ENCODE measurements at regions not wholly inside any gene's neighbourhood (a gene's known extent, or its start where the extent isn't known, plus 50 kb on each side); places are given as distances from the start of the nearest gene placed in this dataset.

- ChIA-PET POLR2A (ENCODE audit: partially characterized antibody) (no interaction called here), CTCF (ENCODE audit: partially characterized antibody) (no interaction called here)
- Histone ChIP-seq H4K8ac (ENCODE audit: extremely low read depth, insufficient read depth, low read length) (no peak overlapping the region), H3K9ac (replicated peaks in 1 of 4; ENCODE audit: extremely low read depth in 1 of 4, low read depth in 3 of 4, low read length in 3 of 4) (no peak overlapping the region), H3K4ac (replicated peaks; ENCODE audit: insufficient read length, low read depth, low read length) (no peak overlapping the region), H3K79me2 (ENCODE audit: control insufficient read depth in 1 of 2, insufficient read depth in 2 of 2, low read length in 2 of 2) (no peaks in the 10 kb centered on the region), H3K27ac (ENCODE audit: low read depth, low read length) (no peak overlapping the region), H3K27me3 (replicated peaks in 1 of 4; ENCODE audit: control insufficient read depth in 3 of 4, extremely low read depth in 1 of 4, insufficient read depth in 3 of 4, low read length in 3 of 4) (no peaks in the 10 kb centered on the region), H2AFZ (ENCODE audit: low read length) (no peak overlapping the region), H3K4me1 (replicated peaks in 1 of 4; ENCODE audit: control insufficient read depth in 3 of 4, insufficient read depth in 4 of 4, low read length in 3 of 4) (no peaks in the 10 kb centered on the region), H3K14ac (ENCODE audit: insufficient read length) (no peak overlapping the region), H4K91ac (replicated peaks; ENCODE audit: insufficient read length, low read length) (no peak overlapping the region), H2AK5ac (ENCODE audit: low read depth, low read length) (no peak overlapping the region), H2BK15ac (ENCODE audit: low read length) (no peak overlapping the region), H3K56ac (replicated peaks; ENCODE audit: insufficient read length, low read depth, low read length) (no peak overlapping the region), H3K23ac (ENCODE audit: insufficient read length) (no peak overlapping the region), H2BK20ac (ENCODE audit: low read length) (no peak overlapping the region), H3K4me3 (ENCODE audit: extremely low read depth in 1 of 4, insufficient read depth in 2 of 4, low read depth in 3 of 4, low read length in 4 of 4) (no peak overlapping the region), H3K79me1 (ENCODE audit: low read depth, low read length) (no peaks in the 10 kb centered on the region), H3K9me3 (ENCODE audit: insufficient read depth in 2 of 2, low read depth in 1 of 2, low read length in 1 of 2) (no peaks in the 10 kb centered on the region), H3K23me2 (ENCODE audit: low read depth, low read length) (no peaks in the 10 kb centered on the region), H3K18ac (ENCODE audit: extremely low read depth, low read length) (no peak overlapping the region), H4K5ac (ENCODE audit: insufficient read length, low read depth, low read length) (no peak overlapping the region), H3K36me3 (ENCODE audit: control insufficient read depth in 2 of 4, insufficient read depth in 4 of 4, low read length in 3 of 4) (no peaks in the 10 kb centered on the region), H3K4me2 (ENCODE audit: insufficient read depth in 1 of 2, low read depth in 2 of 2, low read length in 2 of 2) (no peak overlapping the region), H4K20me1 (replicated peaks in 1 of 2; ENCODE audit: control insufficient read depth in 1 of 2, insufficient read depth in 2 of 2, low read length in 2 of 2) (no peaks in the 10 kb centered on the region), H2BK120ac (replicated peaks; ENCODE audit: low read depth, low read length) (no peak overlapping the region), H2BK5ac (ENCODE audit: low read depth, low read length) (no peak overlapping the region), H2BK12ac (ENCODE audit: low read depth, low read length) (no peak overlapping the region)
- 91% methylated on average over 4 of the region's 4 CpGs; no CpG with 5 or more reads in 1 of the 2 experiments for WGBS, 2 experiments (ENCODE audit: extremely low coverage in 1 of 2, insufficient coverage in 1 of 2, insufficient read length in 1 of 2, insufficient replicate concordance in 2 of 2, low coverage in 1 of 2, low lambda C conversion rate in 2 of 2, missing lambda C conversion rate in 1 of 2)
- FAIRE-seq (no peak), DNase-seq (ENCODE audit: low read depth in 1 of 2, low spot score in 2 of 2) (no peak)
- TF ChIP-seq SP4 (IDR thresholded peaks at IDR 0.05; ENCODE audit: low read length) (no peak), E2F6 (IDR thresholded peaks at IDR 0.05) (no peak), CHD1 (IDR thresholded peaks at IDR 0.05; ENCODE audit: low read depth, low read length) (no peak), SIRT6 (IDR thresholded peaks at IDR 0.05; ENCODE audit: low read length) (no peak), RFX5 (IDR thresholded peaks at IDR 0.05; ENCODE audit: borderline replicate concordance, low read depth, low read length) (no peak), CBX5 (IDR thresholded peaks at IDR 0.05; ENCODE audit: low read depth, low read length) (no peak), CBX8 (IDR thresholded peaks at IDR 0.05; ENCODE audit: borderline replicate concordance, low read depth, low read length) (no peak), RXRA (IDR thresholded peaks at IDR 0.05; ENCODE audit: insufficient read depth, low read depth, low read length) (no peak), SP2 (IDR thresholded peaks at IDR 0.05; ENCODE audit: low read length) (no peak), RBBP5 (IDR thresholded peaks at IDR 0.05; ENCODE audit: borderline replicate concordance, low read depth, low read length) (no peak), USF2 (IDR thresholded peaks at IDR 0.05; ENCODE audit: low read length) (no peak), TBP (IDR thresholded peaks at IDR 0.05; ENCODE audit: low read depth, low read length) (no peak), JUN (IDR thresholded peaks at IDR 0.05; ENCODE audit: low read depth, low read length) (no peak), BACH1 (IDR thresholded peaks at IDR 0.05; ENCODE audit: low read length) (no peak)
Measured at GRCh38 chr13:74230984-74231501, 96.8 kb upstream of the KLF12 start.
